Bronchial epithelial cell (primary cell): ENCODE measurements at regions not wholly inside any gene's neighbourhood (a gene's known extent, or its start where the extent isn't known, plus 50 kb on each side); places are given as distances from the start of the nearest gene placed in this dataset.
A peak's percentile ranks its signal among the peaks of the same experiment; 100 is the strongest.
"Not testable (repeated sequence)": the region's sequence is repeated elsewhere in the genome, so short reads cannot be mapped to it uniquely, and the experiment has no call there.

Experiments
- DNase-seq: peaks from one replicate; pipeline ENCODE4 v3.0.0-alpha.2; 2010; ENCODE audit warnings: low read depth
- FAIRE-seq: peaks from 2 replicates; lab custom pipeline; 2011; peaks lifted over from hg19 to GRCh38; lab: Jason Lieb, UNC
- H3K27me3 ChIP-seq: 2 replicates; pipeline ENCODE4 v1.5.1; 2011; ENCODE audit warnings: low read length; ENCODE audit not compliant: control insufficient read depth, insufficient read depth
- H3K36me3 ChIP-seq: 2 replicates; pipeline ENCODE4 v1.5.1; 2011; ENCODE audit warnings: low read length; ENCODE audit not compliant: control insufficient read depth, insufficient read depth
- H3K4me3 ChIP-seq: 2 replicates; pipeline ENCODE4 v1.5.1; 2011; ENCODE audit warnings: mild to moderate bottlenecking, low read depth, low read length, control low read depth
- CTCF ChIP-seq: IDR thresholded peaks from 2 replicates; pipeline ENCODE4 v1.5.1; 2011; ENCODE audit warnings: mild to moderate bottlenecking, moderate library complexity, low read length, control low read depth, inconsistent platforms; ENCODE audit not compliant: insufficient read depth, severe bottlenecking

- FAIRE-seq: no peak
- no peak for TF ChIP-seq CTCF
These were observed 73.7 kb downstream of the GEMIN8 start for GRCh38 chrX:13955975-13956374.

GRCh38 chrX:13955095-13955647, 74.5 kb downstream of the GEMIN8 start:
- Histone ChIP-seq H3K36me3 (no peaks in the 10 kb centered on the region), H3K27me3 (no peaks in the 10 kb centered on the region), H3K4me3 (no peak overlapping the region)
- TF ChIP-seq CTCF: no peak
- DNase-seq: no peak
- no peak for FAIRE-seq

More at GRCh38 chrX:13955975-13956374, 73.7 kb downstream of the GEMIN8 start:
- H3K4me3 ChIP-seq: no peak overlapping the region
- no peaks in the 10 kb centered on the region for H3K36me3 ChIP-seq
- H3K27me3 ChIP-seq: no peaks in the 10 kb centered on the region
- no peak for DNase-seq

- FAIRE-seq (peak; percentile 89), DNase-seq (no peak)
- TF ChIP-seq CTCF: no peak
- no peak overlapping the region for H3K4me3 ChIP-seq
- no peaks in the 10 kb centered on the region for H3K27me3 ChIP-seq
- H3K36me3 ChIP-seq: no peaks in the 10 kb centered on the region
These were observed 77.1 kb downstream of the GEMIN8 start for GRCh38 chrX:13952581-13952980.

- H3K4me3 ChIP-seq, H3K27me3 ChIP-seq, DNase-seq, FAIRE-seq, H3K36me3 ChIP-seq: not testable (repeated sequence)
These were observed 83.5 kb downstream of the GEMIN8 start for GRCh38 chrX:13946223-13946622.

GRCh38 chrX:13945787-13946186, 83.9 kb downstream of the GEMIN8 start:
- not testable (repeated sequence) for H3K36me3 ChIP-seq, H3K27me3 ChIP-seq, FAIRE-seq, DNase-seq, H3K4me3 ChIP-seq

GRCh38 chrX:13940671-13941070, 89.0 kb downstream of the GEMIN8 start:
- no peak overlapping the region for H3K4me3 ChIP-seq
- FAIRE-seq (no peak), DNase-seq (no peak)
- peaks cover 3% of the 10 kb centered on the region for H3K27me3 ChIP-seq
- no peak for TF ChIP-seq CTCF
- no peaks in the 10 kb centered on the region for H3K36me3 ChIP-seq
